ENCODE measurements at regions not wholly inside any gene's neighbourhood (a gene's known extent, or its start where the extent isn't known, plus 50 kb on each side); places are given as distances from the start of the nearest gene placed in this dataset.

DNA sequence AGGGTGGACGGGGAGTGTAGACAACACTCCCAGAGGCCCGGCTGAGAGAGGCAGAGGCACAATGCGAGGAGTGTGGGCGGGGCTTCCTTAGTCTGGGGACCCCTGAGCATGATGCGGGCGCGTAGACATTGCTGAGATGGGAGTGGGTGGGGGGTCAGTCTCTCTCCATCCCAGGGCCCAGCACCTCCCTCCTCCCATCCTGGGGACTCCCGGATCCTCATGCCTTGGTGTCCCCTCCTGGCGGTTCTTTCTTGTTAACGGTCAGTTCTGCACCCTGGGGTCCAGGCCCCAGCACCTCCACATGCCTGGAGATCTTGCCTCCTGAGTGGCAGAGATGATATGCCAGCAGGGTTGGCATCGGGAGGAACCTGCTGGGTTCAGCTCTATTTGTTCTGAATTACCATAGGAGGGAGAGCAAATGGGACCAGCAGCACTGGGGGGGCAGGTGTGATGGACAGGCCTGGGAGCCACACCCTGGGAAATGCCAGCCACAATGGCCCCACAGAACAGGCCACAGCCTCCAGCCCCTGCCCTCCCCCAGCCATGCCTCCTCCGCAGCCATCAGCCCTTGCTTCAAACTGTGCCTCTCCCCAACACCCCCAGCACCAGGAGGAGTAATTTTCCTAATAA, 55.7 kb downstream of the RTL6 start:
- no peak for DNase-seq (ENCODE audit: low spot score)

DNA sequence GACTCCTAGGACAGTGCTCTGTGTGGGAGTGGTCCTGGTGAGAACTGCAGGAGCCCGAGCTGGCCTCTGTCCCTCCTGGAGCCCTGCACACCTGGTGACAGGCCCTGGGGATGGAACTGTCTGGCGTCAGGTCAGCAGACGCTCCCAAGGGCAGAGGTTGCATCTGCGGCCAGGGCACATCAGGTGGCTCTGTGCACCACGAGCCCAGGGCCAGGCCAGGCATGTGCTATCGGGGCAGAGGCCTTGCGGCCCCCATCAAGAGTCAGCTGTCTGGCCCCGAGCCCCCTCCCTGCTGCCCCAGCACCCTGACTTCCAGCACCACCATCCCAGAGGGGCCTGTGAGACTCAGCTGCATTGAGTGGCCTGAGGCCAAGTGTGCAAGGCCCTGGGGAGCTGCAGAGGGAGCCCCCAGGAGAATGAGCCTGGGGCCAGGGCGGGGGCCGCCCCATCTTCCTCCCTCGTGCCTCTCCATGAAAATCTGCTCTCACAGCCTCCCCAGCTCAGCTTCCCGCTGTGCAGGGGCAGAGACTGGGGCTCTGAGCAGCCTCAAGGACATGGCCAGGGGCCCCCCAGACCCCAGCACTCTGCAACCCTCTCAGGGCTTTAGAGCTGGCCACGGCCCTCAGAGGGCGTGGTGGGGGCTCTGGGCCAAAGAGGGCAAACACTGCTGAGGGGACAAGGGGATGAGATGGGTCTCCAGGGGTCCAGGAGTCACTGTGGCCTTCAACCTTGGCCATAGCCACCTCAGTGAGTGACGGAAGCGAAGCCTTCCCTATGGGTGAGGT, 56.4 kb downstream of the RTL6 start:
- DNase-seq (ENCODE audit: low spot score) = no peak

DNA sequence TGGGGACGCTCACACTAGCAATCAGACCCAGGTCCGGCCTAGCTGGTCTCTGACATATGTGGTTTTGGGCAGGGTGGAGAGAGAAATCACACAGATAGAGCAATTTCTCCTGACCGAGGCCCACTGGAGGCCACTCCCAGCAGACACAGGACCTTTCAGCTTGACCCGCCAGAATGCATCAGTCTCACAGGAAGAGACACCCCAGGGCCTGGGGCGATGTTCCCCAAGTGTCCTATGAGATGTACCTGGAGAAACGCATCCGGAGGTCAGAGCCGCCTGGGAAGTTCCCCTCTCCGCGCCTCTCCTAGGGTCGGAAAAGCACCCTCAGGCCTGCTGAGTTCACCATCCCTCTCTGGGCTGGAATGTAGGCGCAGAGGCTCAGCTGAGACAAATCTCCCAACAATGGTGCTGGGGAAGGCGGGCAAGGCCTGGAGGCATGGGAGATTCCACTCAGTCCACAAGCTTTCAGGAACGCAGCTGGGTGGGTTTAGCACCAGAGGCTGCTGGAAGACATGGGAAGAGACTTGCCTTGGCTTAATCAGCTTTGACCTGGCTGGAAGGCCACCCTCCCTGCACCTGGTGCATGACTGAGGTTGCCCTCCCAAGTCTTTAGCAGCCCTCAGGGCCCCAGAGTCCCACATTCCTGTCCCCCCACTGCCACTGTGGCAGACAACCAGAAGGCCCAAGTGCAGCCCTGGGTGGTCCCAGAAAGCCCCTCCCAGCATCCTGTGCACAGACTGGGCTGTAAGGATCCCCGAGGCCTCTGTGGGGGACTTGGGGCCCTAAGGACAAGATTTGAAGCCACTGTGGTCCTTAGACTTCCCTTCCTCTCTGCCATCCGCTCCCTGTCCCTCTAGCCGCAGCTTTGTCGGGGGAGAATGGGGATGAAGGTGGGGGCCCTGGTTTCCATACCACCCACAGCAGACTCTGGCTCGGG, 57.5 kb downstream of the RTL6 start:
- DNase-seq (ENCODE audit: low spot score) = no peak

DNA sequence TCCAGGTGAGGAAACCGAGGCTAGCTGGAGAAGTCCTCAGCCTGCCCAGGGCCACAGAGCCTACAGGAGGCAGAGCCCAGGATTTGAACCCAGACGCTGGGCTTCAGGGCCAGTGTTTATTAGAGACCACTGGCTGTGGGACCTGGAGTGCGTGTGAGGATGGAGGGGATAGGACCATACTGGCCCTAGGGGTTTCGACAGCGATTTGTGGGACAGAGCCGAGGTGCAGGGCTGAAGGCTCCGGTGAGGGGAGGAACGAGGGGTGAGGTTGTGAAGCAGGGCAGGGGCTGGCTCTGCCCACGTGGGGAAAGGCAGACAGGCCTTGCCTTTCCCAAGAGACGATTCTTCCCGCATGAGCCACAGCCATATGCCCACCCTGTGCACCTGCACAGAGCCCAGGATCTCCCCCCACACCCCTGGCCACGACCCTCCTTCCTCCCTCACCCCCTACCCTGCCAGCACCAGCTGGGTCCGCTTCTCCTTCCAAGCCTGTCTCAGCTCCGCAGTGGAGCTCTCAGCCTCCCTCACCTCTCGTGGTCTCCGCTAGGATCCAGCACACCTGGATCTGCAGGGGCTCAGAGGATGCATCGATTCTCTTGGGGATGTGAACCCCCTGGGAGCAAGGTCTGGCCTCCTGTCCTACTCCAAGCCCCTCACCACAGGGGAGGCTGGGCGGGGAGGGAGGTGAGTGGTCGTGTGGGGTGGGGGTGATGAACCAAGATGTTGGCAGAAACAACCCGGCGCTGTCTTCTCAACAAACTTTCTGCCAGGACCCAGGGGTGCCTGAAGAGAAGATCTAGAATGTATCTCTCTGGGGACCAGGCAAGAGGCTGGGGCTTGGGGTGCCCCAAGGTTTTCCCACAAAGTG, 58.4 kb downstream of the RTL6 start:
- no peak for DNase-seq (ENCODE audit: low spot score)

DNA sequence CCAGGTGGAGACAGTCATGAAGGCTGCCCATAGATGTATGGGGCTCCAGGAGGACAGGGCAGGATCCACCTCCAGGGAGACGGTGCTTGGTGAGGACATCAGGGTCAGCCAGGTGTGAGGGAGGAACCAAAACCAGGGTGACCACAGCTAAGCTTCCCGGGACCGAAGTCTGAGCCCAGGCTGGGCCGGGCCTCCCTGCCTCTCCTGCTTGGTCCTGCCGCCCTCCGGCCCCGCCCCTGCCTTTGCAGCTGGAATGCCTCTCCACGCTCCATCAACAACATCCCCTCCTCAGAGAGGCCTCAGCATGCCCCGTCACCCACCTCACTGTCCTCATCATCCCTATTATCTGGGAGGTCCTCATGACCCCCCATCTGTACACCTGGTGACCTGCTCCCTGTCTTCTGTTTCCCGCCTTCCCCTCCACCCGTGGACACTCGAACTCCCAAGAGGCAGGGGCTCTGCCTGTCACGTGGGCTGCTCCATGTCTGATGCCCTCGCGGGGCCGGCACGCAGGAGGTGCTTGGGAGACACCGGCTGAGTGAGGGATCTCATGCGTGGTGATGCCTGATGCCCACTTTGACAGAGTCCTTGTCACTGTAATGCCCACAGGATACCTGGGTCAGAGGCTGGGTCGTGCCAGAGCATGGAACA, 59.4 kb downstream of the RTL6 start:
- DNase-seq (ENCODE audit: low spot score) = no peak

DNA sequence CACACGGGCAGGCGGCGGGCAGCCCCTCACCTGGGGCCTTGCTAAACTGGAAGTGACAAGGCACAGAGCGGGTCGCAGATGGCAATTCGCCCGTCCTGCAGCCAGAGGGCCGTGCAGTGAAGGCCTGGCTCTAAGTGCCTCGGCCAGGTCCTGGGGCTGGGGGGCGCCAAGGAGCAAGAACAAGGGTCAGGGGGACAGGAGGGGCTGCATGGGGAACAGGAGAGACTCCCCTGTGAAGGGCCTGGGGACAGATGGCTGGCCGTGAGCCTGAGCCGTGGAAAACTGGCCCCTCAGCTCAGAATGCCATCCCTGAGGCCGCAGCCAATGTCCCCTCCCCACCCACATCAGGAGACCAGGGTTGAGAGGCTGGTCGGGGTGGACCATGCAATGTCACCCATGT, 60.0 kb downstream of the RTL6 start:
- DNase-seq (ENCODE audit: low spot score) = no peak

DNA sequence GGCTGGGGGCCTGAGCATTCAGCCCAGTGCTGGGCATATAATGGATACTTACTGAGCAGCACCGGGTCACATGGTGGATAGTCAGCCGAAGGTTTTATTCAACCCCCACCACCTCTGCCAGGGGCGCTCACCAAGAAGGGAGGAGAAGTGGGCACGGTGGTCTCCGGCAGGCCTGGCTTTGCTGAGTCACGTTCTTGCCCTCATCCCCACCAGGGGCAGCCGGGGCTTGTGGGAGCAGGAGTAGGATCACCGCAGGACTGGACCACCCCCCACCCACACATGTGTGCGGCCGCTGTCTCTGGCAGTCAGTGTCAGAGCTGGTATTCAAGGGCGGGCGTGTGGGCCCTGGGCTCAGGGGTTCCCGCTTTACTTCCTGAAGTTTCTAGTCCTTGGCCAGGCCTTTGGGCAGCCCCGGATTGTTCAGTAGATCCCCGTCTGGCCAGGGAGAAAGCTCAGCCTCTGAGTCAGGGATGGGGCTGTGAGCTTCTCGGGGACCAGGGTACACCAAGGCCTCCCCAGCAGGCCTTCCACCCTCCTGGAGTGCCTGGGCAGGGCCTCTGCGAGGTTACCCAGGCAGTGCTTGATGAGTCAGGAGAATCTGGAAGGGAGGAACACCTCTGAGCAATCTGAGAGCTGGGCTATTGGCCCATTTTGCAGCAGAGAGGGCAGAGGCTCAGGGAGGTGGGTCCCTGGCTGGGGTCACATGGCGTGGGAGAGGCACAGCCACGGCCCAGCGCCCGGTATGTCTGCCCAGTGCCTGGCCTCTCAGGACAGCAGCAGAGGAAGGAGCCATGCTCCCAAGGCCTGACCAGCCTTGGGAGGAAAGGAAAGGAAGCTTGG, 60.6 kb downstream of the RTL6 start:
- DNase-seq (ENCODE audit: low spot score) = no peak

DNA sequence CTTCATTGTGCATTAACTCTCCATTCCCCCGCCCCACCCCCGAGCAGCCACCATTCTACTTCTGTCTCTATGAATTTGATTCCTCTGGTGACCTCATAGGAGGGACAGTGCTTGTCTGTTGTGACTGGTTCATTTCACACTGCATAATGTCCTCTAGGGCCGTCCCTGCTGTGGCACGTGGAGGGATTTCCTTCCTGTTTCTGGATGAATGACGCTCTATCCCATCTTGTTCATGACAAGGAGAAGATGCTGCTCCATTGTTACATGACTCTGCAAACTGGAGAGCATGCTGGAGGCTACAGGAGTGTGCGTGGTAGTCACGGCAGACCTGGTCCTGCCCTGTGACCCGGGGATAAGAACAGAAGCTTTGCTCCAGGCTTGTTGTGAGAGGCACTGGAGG, 61.3 kb downstream of the RTL6 start:
- no peak for DNase-seq (ENCODE audit: low spot score)

DNA sequence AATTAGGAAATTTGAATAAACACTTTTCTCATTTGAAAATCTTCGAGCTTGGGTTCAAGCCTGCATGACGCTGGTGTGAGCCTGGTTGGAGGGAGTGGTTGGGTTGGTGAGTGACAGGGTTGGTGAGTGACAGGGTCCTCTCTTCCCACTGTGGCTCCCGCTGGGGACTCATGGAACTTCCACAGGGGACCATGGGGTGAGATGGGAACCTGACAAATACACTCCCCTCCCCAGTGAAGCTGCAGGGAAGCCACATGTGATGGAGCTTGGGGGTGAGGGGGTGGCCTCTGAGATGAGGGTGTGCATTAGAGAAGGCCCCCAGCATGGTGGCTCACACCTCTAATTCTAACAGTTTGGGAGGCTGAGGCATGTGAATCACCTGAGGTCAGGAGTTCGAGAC, 66.8 kb downstream of the RTL6 start:
- DNase-seq (ENCODE audit: low spot score) = no peak

DNA sequence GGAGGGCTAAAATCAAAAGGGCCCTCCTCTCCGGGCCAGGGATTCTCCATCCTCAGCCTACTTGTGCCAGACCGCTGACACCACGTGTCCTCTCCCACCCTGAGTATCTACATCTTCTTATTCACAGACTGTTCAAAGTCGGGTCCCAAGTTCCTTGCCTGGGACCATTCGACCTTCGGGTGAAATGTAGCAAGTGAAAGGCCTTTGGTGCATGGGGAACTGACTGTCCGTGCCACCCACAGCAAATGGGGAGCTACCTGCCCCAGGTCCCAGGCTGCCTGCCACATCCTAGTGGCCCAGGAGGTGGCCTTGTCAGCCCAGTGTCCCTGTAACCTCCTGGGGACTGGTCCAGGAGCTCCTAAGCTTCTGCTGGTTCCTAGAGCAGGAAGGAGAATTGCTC, 67.3 kb downstream of the RTL6 start:
- no peak for DNase-seq (ENCODE audit: low spot score)

DNA sequence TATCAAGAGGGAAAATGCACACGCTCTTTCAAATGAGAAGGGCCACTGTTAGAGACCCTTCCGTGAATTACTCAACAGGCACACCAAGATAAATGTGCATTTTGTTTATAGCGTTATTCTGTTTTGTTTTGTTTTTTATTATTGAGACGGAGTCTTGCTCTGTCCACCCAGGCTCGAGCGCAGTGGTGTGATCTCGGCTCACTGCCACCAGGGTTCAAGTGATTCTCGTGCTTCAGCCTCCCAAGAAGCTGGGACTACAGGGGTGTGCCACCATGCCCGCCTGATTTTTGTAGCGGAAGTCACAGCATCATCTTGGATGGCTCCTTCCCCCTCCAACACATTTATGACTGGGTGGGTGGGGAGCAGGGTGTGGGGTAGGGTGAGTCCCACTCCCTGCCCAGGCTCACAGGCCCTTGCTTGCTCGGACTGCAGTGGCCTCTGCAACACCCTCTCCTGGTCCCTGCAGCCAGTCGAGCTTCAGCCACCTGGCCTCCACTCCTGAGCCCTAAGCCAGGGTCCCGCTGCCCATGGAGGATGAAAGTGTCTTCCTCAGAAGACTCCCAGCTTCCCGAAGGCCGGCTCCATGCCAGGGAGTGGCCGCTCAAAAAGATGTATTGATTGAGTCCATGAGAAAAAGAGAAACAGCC, 68.0 kb downstream of the RTL6 start:
- no peak for DNase-seq (ENCODE audit: low spot score)

DNA sequence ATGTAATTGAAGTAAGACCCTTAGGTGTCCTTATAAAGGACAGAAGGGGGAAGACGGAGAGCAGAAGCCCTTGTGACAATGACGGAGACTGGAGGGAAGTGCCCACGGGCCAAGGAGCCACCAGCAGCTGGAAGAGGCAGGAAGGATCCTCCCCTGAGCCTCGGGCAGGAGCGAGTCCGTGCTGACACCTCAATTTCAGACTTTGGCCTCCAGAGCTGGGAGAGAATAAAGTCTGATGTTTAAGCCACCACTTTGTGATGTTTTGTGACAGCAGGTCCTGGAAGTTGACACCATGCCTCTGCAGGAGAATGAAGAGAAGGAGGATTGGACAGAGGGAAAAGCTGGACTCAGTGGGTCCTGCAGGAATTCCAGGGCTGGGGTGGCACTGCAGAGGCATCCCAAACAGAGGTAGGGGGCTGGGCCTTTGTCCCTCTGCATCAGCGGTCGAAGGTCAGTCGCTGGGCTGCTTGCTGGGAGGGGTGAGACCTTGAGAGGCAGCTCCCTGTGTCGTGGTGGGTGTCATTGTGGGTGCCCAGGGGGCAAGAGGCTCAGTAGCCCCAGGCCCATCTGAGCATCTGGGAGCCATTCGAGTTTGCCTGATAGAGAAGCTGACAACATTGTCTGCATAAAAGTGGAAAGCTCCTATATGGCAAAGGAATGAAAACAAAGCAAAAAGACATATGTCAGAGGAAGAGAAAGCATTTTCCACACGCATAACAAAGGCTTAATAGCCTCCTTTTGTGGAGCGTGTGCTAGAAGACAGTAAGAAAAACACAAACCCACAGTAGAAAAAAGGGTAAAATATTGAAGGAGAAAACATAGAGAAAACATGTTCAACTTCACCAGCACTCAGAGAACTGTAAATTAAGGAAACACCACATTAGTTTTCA, 68.8 kb downstream of the RTL6 start:
- DNase-seq (ENCODE audit: low spot score) = no peak

DNA sequence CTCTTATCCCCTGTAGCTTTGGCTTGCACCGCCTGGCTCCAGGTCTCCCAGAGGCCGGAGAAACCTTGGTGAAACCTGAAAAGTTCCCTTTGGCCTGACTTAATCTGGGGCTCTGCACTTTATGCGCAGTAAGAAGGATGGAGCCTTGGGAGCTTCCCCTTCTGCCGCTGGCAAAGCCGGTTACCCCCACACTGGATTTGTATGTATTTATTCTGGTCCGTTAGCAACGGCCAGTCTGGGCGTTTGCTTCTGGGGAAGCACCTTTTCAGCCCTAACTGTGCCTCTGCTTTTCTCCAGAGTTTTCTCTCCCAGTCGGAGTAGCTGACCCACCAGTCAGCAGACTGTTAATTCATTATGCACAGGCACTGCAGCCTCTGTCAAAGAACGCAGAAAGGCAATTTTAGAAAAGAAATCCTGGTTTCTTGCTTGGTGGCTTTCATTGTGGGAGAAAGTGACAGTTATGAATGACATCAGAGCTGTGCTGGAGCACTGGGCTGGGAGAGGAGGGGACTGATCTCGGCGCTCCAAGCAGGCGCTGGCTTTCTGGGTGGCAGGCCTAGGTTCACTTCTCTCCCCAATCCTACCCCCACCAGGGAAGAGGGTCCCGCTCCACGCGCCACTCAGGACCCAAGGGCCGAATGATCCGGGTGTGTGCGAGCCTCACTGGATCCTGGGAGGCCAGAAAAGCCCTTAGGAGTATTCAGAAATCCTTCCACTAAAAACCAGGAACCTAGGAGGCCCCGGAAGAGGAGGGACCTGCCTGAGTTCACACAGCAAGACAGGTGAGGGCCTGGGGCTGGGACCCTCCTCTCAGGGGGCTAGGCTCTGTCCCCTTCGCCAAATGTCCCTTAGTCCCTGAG, 70.2 kb downstream of the RTL6 start:
- DNase-seq (ENCODE audit: low spot score) = no peak

DNA sequence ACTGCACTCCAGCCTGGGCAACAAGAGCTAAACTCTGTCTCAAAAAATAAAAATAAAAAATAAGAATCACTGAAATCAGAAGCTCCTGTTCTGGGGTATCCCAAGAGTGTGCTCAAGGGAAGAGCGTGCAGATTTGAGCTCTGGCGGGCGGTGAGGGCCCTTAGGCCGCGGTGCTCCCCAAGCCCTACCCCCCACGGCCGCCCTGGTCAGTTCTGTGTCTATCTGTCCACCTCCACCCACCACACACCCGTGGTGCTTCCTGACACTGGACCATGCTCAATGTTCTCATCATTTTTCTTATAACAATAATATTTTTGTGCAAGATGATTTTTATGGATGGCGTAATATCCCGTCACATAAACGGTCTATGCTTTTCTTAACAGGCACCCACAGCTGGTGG, 71.1 kb downstream of the RTL6 start:
- DNase-seq (ENCODE audit: low spot score) = no peak

DNA sequence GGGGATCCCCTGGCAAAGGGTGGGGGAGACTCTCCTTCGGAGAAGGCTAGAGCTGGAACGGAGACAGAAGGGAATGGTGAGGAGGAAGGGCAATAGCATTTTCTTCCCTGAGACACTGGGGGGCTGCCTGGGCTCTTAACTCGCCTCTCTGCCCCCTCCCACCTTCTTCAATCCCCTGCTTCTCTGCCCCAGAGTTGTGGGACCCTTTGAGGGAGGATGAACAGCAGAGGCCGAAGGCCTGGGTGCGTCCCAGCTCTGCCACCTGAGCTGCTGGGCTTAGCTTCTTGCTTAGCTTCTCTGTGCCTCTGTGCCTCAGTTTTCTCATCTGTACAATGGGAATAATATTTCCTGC, 72.4 kb downstream of the RTL6 start:
- DNase-seq (ENCODE audit: low spot score) = no peak

DNA sequence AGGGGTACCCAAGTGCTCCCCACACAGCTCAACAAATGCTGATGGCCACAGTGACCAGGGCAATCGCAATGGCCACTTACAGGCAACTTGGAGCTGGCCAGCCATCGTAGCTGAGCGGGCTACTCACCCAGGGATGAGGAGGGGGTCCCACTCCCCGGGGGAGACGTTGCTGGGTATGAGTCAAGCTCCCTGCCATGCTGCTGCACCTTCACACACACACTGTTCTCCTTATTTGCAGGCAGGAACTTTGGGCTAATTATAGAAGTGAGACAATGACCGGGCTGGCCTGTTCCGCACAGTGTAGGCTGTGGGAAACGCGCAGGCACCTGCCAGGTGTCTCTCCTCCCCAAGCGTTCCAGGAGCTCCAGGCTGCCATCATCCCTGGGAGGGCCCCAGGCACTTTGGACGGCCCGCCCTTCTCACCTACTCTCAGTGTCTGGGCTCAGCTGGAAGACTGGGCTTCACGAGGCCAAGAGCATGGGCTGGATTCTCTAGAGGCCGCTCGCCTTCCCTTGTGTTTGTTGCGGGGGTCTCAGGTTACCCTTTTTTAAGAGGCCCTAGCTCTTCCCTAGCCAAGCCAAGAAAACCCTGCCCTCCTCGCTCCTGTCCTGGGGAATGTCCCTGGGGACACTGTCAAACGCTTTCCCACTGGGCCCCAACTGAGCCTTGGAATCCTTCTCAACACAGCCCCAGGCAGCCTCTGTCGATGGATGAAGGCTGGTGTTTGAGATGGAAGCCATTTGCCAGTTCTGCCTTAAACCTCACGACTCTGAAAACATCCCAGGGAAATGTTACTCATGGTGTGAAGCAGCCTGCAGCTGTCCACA, 73.0 kb downstream of the RTL6 start:
- DNase-seq (ENCODE audit: low spot score) = no peak

DNA sequence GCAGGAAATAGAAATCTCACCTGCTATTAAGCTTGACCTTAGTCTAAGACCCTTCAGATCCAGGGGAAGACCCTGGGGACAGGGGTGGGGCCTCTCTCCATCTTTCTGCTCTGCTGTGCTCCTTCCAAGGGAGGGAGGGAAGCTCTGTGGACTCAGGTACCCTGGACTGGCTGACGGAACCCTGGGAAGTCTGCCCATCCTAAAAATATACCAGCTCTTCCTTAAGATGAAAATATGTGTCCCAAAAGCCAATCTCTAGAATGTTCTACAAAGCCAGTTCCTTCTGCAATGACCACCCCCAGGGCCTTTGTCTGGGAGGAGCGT, 73.7 kb downstream of the RTL6 start:
- no peak for DNase-seq (ENCODE audit: low spot score)

Data from globus pallidus (tissue), 1 donor.